ENCODE measurements at regions not wholly inside any gene's neighbourhood (a gene's known extent, or its start where the extent isn't known, plus 50 kb on each side); places are given as distances from the start of the nearest gene placed in this dataset.

GRCh38 chr9:14412775-14413174 is 98.8 kb upstream of the NFIB start:
- H3K4me1 ChIP-seq (ENCODE audit: control insufficient read depth, insufficient read depth, low read length), result no peaks in the 10 kb centered on the region; the same call in 1 of the 2 replicates
- no peak overlapping the region for H3K4me3 ChIP-seq (ENCODE audit: low read depth, low read length)
- no peaks in the 10 kb centered on the region for H3K27me3 ChIP-seq (ENCODE audit: control insufficient read depth, insufficient read depth, low read length)
- no peak overlapping the region for H3K27ac ChIP-seq (ENCODE audit: low read depth, low read length)
- H3K9me3 ChIP-seq (ENCODE audit: control insufficient read depth, insufficient read depth, low read length), result no peaks in the 10 kb centered on the region
- H3K36me3 ChIP-seq (ENCODE audit: control insufficient read depth, insufficient read depth, low read length), result no peaks in the 10 kb centered on the region
- no peak overlapping the region for H3K9ac ChIP-seq (ENCODE audit: low read depth, low read length)

- no peaks in the 10 kb centered on the region; the same call in 1 of the 2 replicates for H3K4me1 ChIP-seq (ENCODE audit: control insufficient read depth, insufficient read depth, low read length)
- no peak overlapping the region for H3K4me3 ChIP-seq (ENCODE audit: low read depth, low read length)
- H3K36me3 ChIP-seq (ENCODE audit: control insufficient read depth, insufficient read depth, low read length), result no peaks in the 10 kb centered on the region
- H3K27ac ChIP-seq (ENCODE audit: low read depth, low read length), result no peak overlapping the region
- no peak overlapping the region for H3K9ac ChIP-seq (ENCODE audit: low read depth, low read length)
- no peaks in the 10 kb centered on the region for H3K9me3 ChIP-seq (ENCODE audit: control insufficient read depth, insufficient read depth, low read length)
- H3K27me3 ChIP-seq (ENCODE audit: control insufficient read depth, insufficient read depth, low read length), result no peaks in the 10 kb centered on the region
Measured at GRCh38 chr9:14406463-14406862, 92.5 kb upstream of the NFIB start.

- Histone ChIP-seq H3K36me3 (ENCODE audit: control insufficient read depth, insufficient read depth, low read length) (no peaks in the 10 kb centered on the region), H3K9me3 (ENCODE audit: control insufficient read depth, insufficient read depth, low read length) (no peaks in the 10 kb centered on the region), H3K9ac (ENCODE audit: low read depth, low read length) (no peak overlapping the region), H3K27me3 (ENCODE audit: control insufficient read depth, insufficient read depth, low read length) (no peaks in the 10 kb centered on the region), H3K4me3 (ENCODE audit: low read depth, low read length) (no peak overlapping the region), H3K4me1 (ENCODE audit: control insufficient read depth, insufficient read depth, low read length) (peaks cover 7% of the 10 kb centered on the region), H3K27ac (ENCODE audit: low read depth, low read length) (no peak overlapping the region)
Measured at GRCh38 chr9:14405176-14405706, 91.3 kb upstream of the NFIB start.

- H3K27me3 ChIP-seq (ENCODE audit: control insufficient read depth, insufficient read depth, low read length), result no peaks in the 10 kb centered on the region
Measured at GRCh38 chr9:14403081-14403480, 89.1 kb upstream of the NFIB start.

GRCh38 chr9:14402583-14402982 is 88.6 kb upstream of the NFIB start:
- no peaks in the 10 kb centered on the region for H3K9me3 ChIP-seq (ENCODE audit: control insufficient read depth, insufficient read depth, low read length)
- no peaks in the 10 kb centered on the region for H3K27me3 ChIP-seq (ENCODE audit: control insufficient read depth, insufficient read depth, low read length)
- H3K4me3 ChIP-seq (ENCODE audit: low read depth, low read length), result no peak overlapping the region
- peaks cover 9% of the 10 kb centered on the region for H3K4me1 ChIP-seq (ENCODE audit: control insufficient read depth, insufficient read depth, low read length)
- H3K9ac ChIP-seq (ENCODE audit: low read depth, low read length), result no peak overlapping the region
- H3K36me3 ChIP-seq (ENCODE audit: control insufficient read depth, insufficient read depth, low read length), result no peaks in the 10 kb centered on the region
- H3K27ac ChIP-seq (ENCODE audit: low read depth, low read length), result no peak overlapping the region

More at GRCh38 chr9:14403081-14403480, 89.1 kb upstream of the NFIB start:
- peaks cover 9% of the 10 kb centered on the region for H3K4me1 ChIP-seq (ENCODE audit: control insufficient read depth, insufficient read depth, low read length)
- no peak overlapping the region for H3K27ac ChIP-seq (ENCODE audit: low read depth, low read length)
- H3K36me3 ChIP-seq (ENCODE audit: control insufficient read depth, insufficient read depth, low read length), result no peaks in the 10 kb centered on the region
- H3K9ac ChIP-seq (ENCODE audit: low read depth, low read length), result no peak overlapping the region
- H3K4me3 ChIP-seq (ENCODE audit: low read depth, low read length), result no peak overlapping the region
- no peaks in the 10 kb centered on the region for H3K9me3 ChIP-seq (ENCODE audit: control insufficient read depth, insufficient read depth, low read length)

- Histone ChIP-seq H3K36me3 (ENCODE audit: control insufficient read depth, insufficient read depth, low read length) (no peaks in the 10 kb centered on the region), H3K9me3 (ENCODE audit: control insufficient read depth, insufficient read depth, low read length) (no peaks in the 10 kb centered on the region), H3K27ac (ENCODE audit: low read depth, low read length) (no peak overlapping the region), H3K4me3 (ENCODE audit: low read depth, low read length) (no peak overlapping the region), H3K27me3 (ENCODE audit: control insufficient read depth, insufficient read depth, low read length) (no peaks in the 10 kb centered on the region), H3K9ac (ENCODE audit: low read depth, low read length) (no peak overlapping the region), H3K4me1 (ENCODE audit: control insufficient read depth, insufficient read depth, low read length) (peaks cover 9% of the 10 kb centered on the region)
Measured at GRCh38 chr9:14401911-14402310, 88.0 kb upstream of the NFIB start.

- H3K4me1 ChIP-seq (ENCODE audit: control insufficient read depth, insufficient read depth, low read length), result peaks cover 9% of the 10 kb centered on the region
- no peak overlapping the region for H3K9ac ChIP-seq (ENCODE audit: low read depth, low read length)
- no peak overlapping the region for H3K27ac ChIP-seq (ENCODE audit: low read depth, low read length)
- H3K27me3 ChIP-seq (ENCODE audit: control insufficient read depth, insufficient read depth, low read length), result no peaks in the 10 kb centered on the region
- no peaks in the 10 kb centered on the region for H3K36me3 ChIP-seq (ENCODE audit: control insufficient read depth, insufficient read depth, low read length)
- no peaks in the 10 kb centered on the region for H3K9me3 ChIP-seq (ENCODE audit: control insufficient read depth, insufficient read depth, low read length)
- no peak overlapping the region for H3K4me3 ChIP-seq (ENCODE audit: low read depth, low read length)
Measured at GRCh38 chr9:14400658-14400995, 86.7 kb upstream of the NFIB start.

- no peaks in the 10 kb centered on the region for H3K36me3 ChIP-seq (ENCODE audit: control insufficient read depth, insufficient read depth, low read length)
- H3K9me3 ChIP-seq (ENCODE audit: control insufficient read depth, insufficient read depth, low read length), result no peaks in the 10 kb centered on the region
- no peak overlapping the region for H3K27ac ChIP-seq (ENCODE audit: low read depth, low read length)
- no peak overlapping the region for H3K9ac ChIP-seq (ENCODE audit: low read depth, low read length)
- H3K4me3 ChIP-seq (ENCODE audit: low read depth, low read length), result no peak overlapping the region
- H3K4me1 ChIP-seq (ENCODE audit: control insufficient read depth, insufficient read depth, low read length), result peaks cover 9% of the 10 kb centered on the region
- H3K27me3 ChIP-seq (ENCODE audit: control insufficient read depth, insufficient read depth, low read length), result no peaks in the 10 kb centered on the region
Measured at GRCh38 chr9:14399756-14400657, 86.1 kb upstream of the NFIB start.

- Histone ChIP-seq H3K4me3 (ENCODE audit: low read depth, low read length) (no peak overlapping the region), H3K27me3 (ENCODE audit: control insufficient read depth, insufficient read depth, low read length) (no peaks in the 10 kb centered on the region), H3K9ac (ENCODE audit: low read depth, low read length) (no peak overlapping the region), H3K4me1 (ENCODE audit: control insufficient read depth, insufficient read depth, low read length) (peaks cover 9% of the 10 kb centered on the region), H3K27ac (ENCODE audit: low read depth, low read length) (no peak overlapping the region), H3K36me3 (ENCODE audit: control insufficient read depth, insufficient read depth, low read length) (no peaks in the 10 kb centered on the region), H3K9me3 (ENCODE audit: control insufficient read depth, insufficient read depth, low read length) (peaks cover 3% of the 10 kb centered on the region; the same call in 1 of the 2 replicates)
Measured at GRCh38 chr9:14398473-14398872, 84.5 kb upstream of the NFIB start.

- Histone ChIP-seq H3K4me1 (ENCODE audit: control insufficient read depth, insufficient read depth, low read length) (peaks cover 9% of the 10 kb centered on the region; the same call in 1 of the 2 replicates), H3K4me3 (ENCODE audit: low read depth, low read length) (no peak overlapping the region), H3K9me3 (ENCODE audit: control insufficient read depth, insufficient read depth, low read length) (peaks cover 3% of the 10 kb centered on the region; the same call in 1 of the 2 replicates), H3K27me3 (ENCODE audit: control insufficient read depth, insufficient read depth, low read length) (no peaks in the 10 kb centered on the region), H3K27ac (ENCODE audit: low read depth, low read length) (no peak overlapping the region), H3K9ac (ENCODE audit: low read depth, low read length) (no peak overlapping the region), H3K36me3 (ENCODE audit: control insufficient read depth, insufficient read depth, low read length) (no peaks in the 10 kb centered on the region)
Measured at GRCh38 chr9:14396171-14396570, 82.2 kb upstream of the NFIB start.

GRCh38 chr9:14395317-14396082 is 81.6 kb upstream of the NFIB start:
- Histone ChIP-seq H3K9me3 (ENCODE audit: control insufficient read depth, insufficient read depth, low read length) (peaks cover 3% of the 10 kb centered on the region; the same call in 1 of the 2 replicates), H3K36me3 (ENCODE audit: control insufficient read depth, insufficient read depth, low read length) (no peaks in the 10 kb centered on the region), H3K27ac (ENCODE audit: low read depth, low read length) (no peak overlapping the region), H3K4me1 (ENCODE audit: control insufficient read depth, insufficient read depth, low read length) (peaks cover 5% of the 10 kb centered on the region; the same call in 1 of the 2 replicates), H3K9ac (ENCODE audit: low read depth, low read length) (no peak overlapping the region), H3K27me3 (ENCODE audit: control insufficient read depth, insufficient read depth, low read length) (no peaks in the 10 kb centered on the region), H3K4me3 (ENCODE audit: low read depth, low read length) (no peak overlapping the region)
